GM12878 (cell line): ENCODE measurements at regions not wholly inside any gene's neighbourhood (a gene's known extent, or its start where the extent isn't known, plus 50 kb on each side); places are given as distances from the start of the nearest gene placed in this dataset.

Experiments
- ATAC-seq: fragments of 200-7000 bp; cut with Tn5 transposase; 3 replicates; pipeline ENCODE4 v1.9.1; 2020; ENCODE audit warnings: mild to moderate bottlenecking, moderate library complexity
- BruUV-seq: library from RNA; stranded (reverse); fragments of 400-500 nt; replicated peaks from 2 replicates; lab custom pipeline; 2021; lab: Mats Ljungman, UMichigan
- CTCF ChIA-PET: fragments of 300-600 bp; sonication (Branson Sonifier 250); formaldehyde crosslinking; extraction: SDS; loops from one replicate; lab custom pipeline; 2021; ENCODE audit warnings: inconsistent platforms; lab: Yijun Ruan, JAX
- POLR2A ChIA-PET: fragments of 350-600 bp; formaldehyde crosslinking; extraction: SDS; loops from one replicate; lab custom pipeline; 2021; ENCODE audit warnings: inconsistent platforms; lab: Charles Lee
- RAD21 ChIA-PET: fragments of 300-600 bp; sonication (Branson Sonifier 250); formaldehyde crosslinking; loops from one replicate; lab custom pipeline; 2023; ENCODE audit warnings: antibody characterized with exemption; ENCODE audit not compliant: unreplicated experiment; lab: Charles Lee
- SMC1A ChIA-PET: fragments of 300-600 bp; sonication (Branson Sonifier 250); formaldehyde crosslinking; loops from one replicate; lab custom pipeline; 2023; ENCODE audit not compliant: unreplicated experiment, uncharacterized antibody; lab: Charles Lee
- DNase-seq: peaks from one replicate; pipeline ENCODE4 v3.0.0-alpha.2; 2011; ENCODE audit warnings: low read depth, low spot score
- FAIRE-seq: peaks from 3 replicates; lab custom pipeline; 2011; peaks lifted over from hg19 to GRCh38; lab: Jason Lieb, UNC
- H2AFZ ChIP-seq: 2 replicates; pipeline ENCODE4 v1.6.0; 2011; ENCODE audit warnings: low read depth, low read length, control low read depth; ENCODE audit not compliant: control insufficient read depth
- H3K27ac ChIP-seq: 2 replicates; pipeline ENCODE4 v1.5.1; 2011; ENCODE audit warnings: control low read depth; ENCODE audit not compliant: control insufficient read depth, insufficient read depth
- H3K27me3 ChIP-seq, 2 experiments: replicated peaks in 1 of 2; 2 replicates each; pipeline versions ENCODE4 v1.6.0 to v1.6.1; 2011; ENCODE audit warnings: low read length in 1 of 2; ENCODE audit not compliant: control insufficient read depth in 2 of 2, insufficient read depth in 2 of 2
- H3K36me3 ChIP-seq, 2 experiments: 2 replicates each; pipeline ENCODE4 v1.5.1; 2011; ENCODE audit warnings: low read length in 1 of 2; ENCODE audit not compliant: control insufficient read depth in 2 of 2, insufficient read depth in 2 of 2
- H3K4me1 ChIP-seq: 2 replicates; pipeline ENCODE4 v1.6.1; 2011; ENCODE audit warnings: mild to moderate bottlenecking, low read length, moderate library complexity, mixed read lengths; ENCODE audit not compliant: control insufficient read depth, insufficient read depth
- H3K4me2 ChIP-seq: 2 replicates; pipeline ENCODE4 v1.6.0; 2011; ENCODE audit warnings: control low read depth; ENCODE audit not compliant: control insufficient read depth, insufficient read depth
- H3K4me3 ChIP-seq: fragments of 200-600 bp; sonication (generic); 2 replicates; pipeline ENCODE4 v1.5.1; 2016
- H3K79me2 ChIP-seq: 2 replicates; pipeline ENCODE4 v1.6.0; 2011; ENCODE audit warnings: low read length; ENCODE audit not compliant: control insufficient read depth, insufficient read depth
- H3K9ac ChIP-seq: 2 replicates; pipeline ENCODE4 v1.8.0; 2011; ENCODE audit warnings: low read length, control low read depth, mixed read lengths; ENCODE audit not compliant: control insufficient read depth, insufficient read depth
- H3K9me3 ChIP-seq: replicated peaks from 3 replicates; pipeline ENCODE4 v1.5.1; 2011; ENCODE audit warnings: mild to moderate bottlenecking, low read length; ENCODE audit not compliant: control insufficient read depth, insufficient read depth
- H4K20me1 ChIP-seq: 2 replicates; pipeline ENCODE4 v1.6.0; 2011; ENCODE audit not compliant: control insufficient read depth, insufficient read depth
- ATF7 ChIP-seq: fragments of 450-650 bp; IDR thresholded peaks from 2 replicates; pipeline ENCODE4 v1.6.1; 2016; ENCODE audit warnings: low read depth, mild to moderate bottlenecking
- BRCA1 ChIP-seq: IDR thresholded peaks from 2 replicates; pipeline ENCODE4 v1.6.1; 2011; ENCODE audit warnings: low read depth, low read length, improper control_type of control experiment
- CHD1 ChIP-seq: IDR thresholded peaks from 2 replicates; pipeline ENCODE4 v1.6.1; 2012; ENCODE audit warnings: low read depth, low read length, improper control_type of control experiment
- EED ChIP-seq: sonication (generic); IDR thresholded peaks from 2 replicates; pipeline ENCODE4 v1.6.1; 2016; ENCODE audit warnings: antibody characterized with exemption, low read depth
- HCFC1 ChIP-seq: fragments of 150-350 bp; IDR thresholded peaks from 2 replicates; pipeline ENCODE4 v1.6.1; 2014; ENCODE audit warnings: low read length
- IKZF2 ChIP-seq, 2 experiments: fragments of 450-650 bp; IDR thresholded peaks; 2 replicates each; pipeline ENCODE4 v1.6.1; 2017; ENCODE audit warnings: mild to moderate bottlenecking in 2 of 2, moderate library complexity in 2 of 2
- PAX5 ChIP-seq: IDR thresholded peaks from 2 replicates; pipeline ENCODE4 v1.6.1; 2011; ENCODE audit warnings: low read depth, low read length, borderline replicate concordance
- SMAD5 ChIP-seq: IDR thresholded peaks from 2 replicates; pipeline ENCODE4 v1.6.1; 2016; ENCODE audit warnings: antibody characterized with exemption, low read depth
- SUZ12 ChIP-seq: fragments of 200-600 bp; sonication (generic); IDR thresholded peaks from one replicate; pipeline ENCODE4 v1.6.1; 2018; ENCODE audit warnings: antibody characterized with exemption, mild to moderate bottlenecking; ENCODE audit not compliant: unreplicated experiment
- TBL1XR1 ChIP-seq: IDR thresholded peaks from 2 replicates; pipeline ENCODE4 v1.6.1; 2012; ENCODE audit warnings: low read depth, low read length, improper control_type of control experiment
- YY1 ChIP-seq: IDR thresholded peaks from 2 replicates; pipeline ENCODE4 v1.6.1; 2011; ENCODE audit warnings: low read depth, mild to moderate bottlenecking, low read length
- ZNF207 ChIP-seq: fragments of 450-650 bp; IDR thresholded peaks from 2 replicates; pipeline ENCODE4 v1.6.1; 2014; ENCODE audit warnings: antibody characterized with exemption, mild to moderate bottlenecking, borderline replicate concordance
- ZNF274 ChIP-seq: IDR thresholded peaks from one replicate; pipeline ENCODE4 v1.8.0; 2011; ENCODE audit not compliant: insufficient read length, insufficient read depth
- ZNF384 ChIP-seq: IDR thresholded peaks from 2 replicates; pipeline ENCODE4 v1.6.1; 2012; ENCODE audit warnings: low read depth, mild to moderate bottlenecking, low read length, improper control_type of control experiment, borderline replicate concordance
- WGBS: methylation state at CpG from one replicate; pipeline ENCODE4 v1.1.6; 2016; ENCODE audit warnings: low lambda C conversion rate; ENCODE audit not compliant: insufficient replicate concordance, insufficient coverage; ENCODE audit errors: missing lambda C conversion rate; 5-methylcytosine and 5-hydroxymethylcytosine counted together
- in situ Hi-C: fragments of 300-500 bp; cut with MboI; formaldehyde crosslinking; loops from 9 replicates; pipeline ENCODE4 v1.14.3; 2018; ENCODE audit warnings: mixed read lengths
- intact Hi-C: fragments of 100-400 bp; cut with micrococcal nuclease; formaldehyde crosslinking; loops from one replicate; pipeline ENCODE4 v1.14.2; 2022; ENCODE audit not compliant: unreplicated experiment
- TF ChIP-seq, protein P1 (sequence below): fragments of 450-650 bp; IDR thresholded peaks from 2 replicates; pipeline ENCODE4 v1.6.1; 2017; ENCODE audit warnings: mild to moderate bottlenecking, low read depth, inconsistent platforms; ENCODE audit not compliant: poor library complexity, severe bottlenecking
- TF ChIP-seq, protein P2 (sequence below): fragments of 450-650 bp; IDR thresholded peaks from 2 replicates; pipeline ENCODE4 v1.6.1; 2016; ENCODE audit warnings: mild to moderate bottlenecking, moderate library complexity, borderline replicate concordance

DNA sequence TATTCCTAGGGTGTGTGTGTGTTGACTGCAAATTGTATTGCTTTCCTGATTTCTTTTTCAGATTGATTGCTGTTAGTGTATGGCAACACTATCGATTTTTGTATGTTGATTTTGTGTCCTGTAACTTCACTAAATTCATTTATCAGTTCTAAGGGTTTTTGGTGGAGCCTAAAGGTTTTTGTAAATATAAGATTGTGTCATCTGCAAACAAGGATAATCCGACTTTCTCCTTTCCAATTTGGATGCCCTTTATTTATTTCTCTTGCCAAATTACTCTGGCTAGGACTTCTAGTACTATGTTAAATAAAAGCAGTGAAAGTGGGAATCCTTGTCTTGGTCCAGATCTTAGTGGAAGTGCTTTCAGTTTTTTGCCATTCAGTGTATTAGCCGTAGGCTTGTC, 340.9 kb upstream of the KLF4 start:
- FAIRE-seq = no peak
- H3K36me3 ChIP-seq = no peaks in the 10 kb centered on the region
- intact Hi-C loops (no loop called here), in situ Hi-C loops (no loop called here)
- no peaks in the 10 kb centered on the region for H3K4me1 ChIP-seq
- no peaks in the 10 kb centered on the region for H3K9me3 ChIP-seq
- WGBS = 0% methylated on average over 3 of the region's 3 CpGs
- no peak for DNase-seq
- no TSS peak for BruUV-seq
- no peak overlapping the region for H3K27ac ChIP-seq
- ChIA-PET POLR2A (no interaction called here), RAD21 (no interaction called here), SMC1A (no interaction called here), CTCF (interaction anchor here (0.8 kb wide), 1 partner anchor 12 kb away, joined by 4 read pairs; no protein-coding TSS in a partner anchor)
- TF ChIP-seq PAX5 = no peak
- TF ChIP-seq YY1 = no peak
- no peak for TF ChIP-seq BRCA1
- TF ChIP-seq, protein P1, sequence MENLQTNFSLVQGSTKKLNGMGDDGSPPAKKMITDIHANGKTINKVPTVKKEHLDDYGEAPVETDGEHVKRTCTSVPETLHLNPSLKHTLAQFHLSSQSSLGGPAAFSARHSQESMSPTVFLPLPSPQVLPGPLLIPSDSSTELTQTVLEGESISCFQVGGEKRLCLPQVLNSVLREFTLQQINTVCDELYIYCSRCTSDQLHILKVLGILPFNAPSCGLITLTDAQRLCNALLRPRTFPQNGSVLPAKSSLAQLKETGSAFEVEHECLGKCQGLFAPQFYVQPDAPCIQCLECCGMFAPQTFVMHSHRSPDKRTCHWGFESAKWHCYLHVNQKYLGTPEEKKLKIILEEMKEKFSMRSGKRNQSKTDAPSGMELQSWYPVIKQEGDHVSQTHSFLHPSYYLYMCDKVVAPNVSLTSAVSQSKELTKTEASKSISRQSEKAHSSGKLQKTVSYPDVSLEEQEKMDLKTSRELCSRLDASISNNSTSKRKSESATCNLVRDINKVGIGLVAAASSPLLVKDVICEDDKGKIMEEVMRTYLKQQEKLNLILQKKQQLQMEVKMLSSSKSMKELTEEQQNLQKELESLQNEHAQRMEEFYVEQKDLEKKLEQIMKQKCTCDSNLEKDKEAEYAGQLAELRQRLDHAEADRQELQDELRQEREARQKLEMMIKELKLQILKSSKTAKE = no peak
- TF ChIP-seq SMAD5 = no peak
- no peak for TF ChIP-seq TBL1XR1
- TF ChIP-seq, protein P2, sequence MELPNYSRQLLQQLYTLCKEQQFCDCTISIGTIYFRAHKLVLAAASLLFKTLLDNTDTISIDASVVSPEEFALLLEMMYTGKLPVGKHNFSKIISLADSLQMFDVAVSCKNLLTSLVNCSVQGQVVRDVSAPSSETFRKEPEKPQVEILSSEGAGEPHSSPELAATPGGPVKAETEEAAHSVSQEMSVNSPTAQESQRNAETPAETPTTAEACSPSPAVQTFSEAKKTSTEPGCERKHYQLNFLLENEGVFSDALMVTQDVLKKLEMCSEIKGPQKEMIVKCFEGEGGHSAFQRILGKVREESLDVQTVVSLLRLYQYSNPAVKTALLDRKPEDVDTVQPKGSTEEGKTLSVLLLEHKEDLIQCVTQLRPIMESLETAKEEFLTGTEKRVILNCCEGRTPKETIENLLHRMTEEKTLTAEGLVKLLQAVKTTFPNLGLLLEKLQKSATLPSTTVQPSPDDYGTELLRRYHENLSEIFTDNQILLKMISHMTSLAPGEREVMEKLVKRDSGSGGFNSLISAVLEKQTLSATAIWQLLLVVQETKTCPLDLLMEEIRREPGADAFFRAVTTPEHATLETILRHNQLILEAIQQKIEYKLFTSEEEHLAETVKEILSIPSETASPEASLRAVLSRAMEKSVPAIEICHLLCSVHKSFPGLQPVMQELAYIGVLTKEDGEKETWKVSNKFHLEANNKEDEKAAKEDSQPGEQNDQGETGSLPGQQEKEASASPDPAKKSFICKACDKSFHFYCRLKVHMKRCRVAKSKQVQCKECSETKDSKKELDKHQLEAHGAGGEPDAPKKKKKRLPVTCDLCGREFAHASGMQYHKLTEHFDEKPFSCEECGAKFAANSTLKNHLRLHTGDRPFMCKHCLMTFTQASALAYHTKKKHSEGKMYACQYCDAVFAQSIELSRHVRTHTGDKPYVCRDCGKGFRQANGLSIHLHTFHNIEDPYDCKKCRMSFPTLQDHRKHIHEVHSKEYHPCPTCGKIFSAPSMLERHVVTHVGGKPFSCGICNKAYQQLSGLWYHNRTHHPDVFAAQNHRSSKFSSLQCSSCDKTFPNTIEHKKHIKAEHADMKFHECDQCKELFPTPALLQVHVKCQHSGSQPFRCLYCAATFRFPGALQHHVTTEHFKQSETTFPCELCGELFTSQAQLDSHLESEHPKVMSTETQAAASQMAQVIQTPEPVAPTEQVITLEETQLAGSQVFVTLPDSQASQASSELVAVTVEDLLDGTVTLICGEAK = no peak
- no peak for TF ChIP-seq IKZF2 (IDR thresholded peaks at IDR 0.05)
- no peak for TF ChIP-seq CHD1
- no peak for TF ChIP-seq HCFC1
- no peak for TF ChIP-seq SUZ12
- TF ChIP-seq EED = no peak
- TF ChIP-seq ZNF207 = no peak
- TF ChIP-seq ZNF274 = no peak
- no peak for TF ChIP-seq ZNF384
- no peak for TF ChIP-seq ATF7
- H3K4me3 ChIP-seq = no peak overlapping the region
- H4K20me1 ChIP-seq = no peaks in the 10 kb centered on the region
- ATAC-seq = no peak
- H3K79me2 ChIP-seq = no peaks in the 10 kb centered on the region
- H3K4me2 ChIP-seq = no peak overlapping the region
- no peaks in the 10 kb centered on the region for H3K27me3 ChIP-seq
- H3K9ac ChIP-seq = no peak overlapping the region
- H2AFZ ChIP-seq = no peak overlapping the region
